ENCODE measurements at regions not wholly inside any gene's neighbourhood (a gene's known extent, or its start where the extent isn't known, plus 50 kb on each side); places are given as distances from the start of the nearest gene placed in this dataset.

GRCh38 chr2:55743583-55743982 lies 49.9 kb upstream of the PNPT1 start:
- no peak for TF ChIP-seq ZNF776 (tag by site-specific recombination; IDR thresholded peaks at IDR 0.05; ENCODE audit: borderline replicate concordance)
- no peak for TF ChIP-seq ZNF18 (tag by site-specific recombination; IDR thresholded peaks at IDR 0.05)
- no peak for TF ChIP-seq ZNF146 (tag by site-specific recombination; IDR thresholded peaks at IDR 0.05)
- TF ChIP-seq ZNF391 (tag by site-specific recombination; IDR thresholded peaks at IDR 0.05; ENCODE audit: borderline replicate concordance, low read depth), result no peak
- no peak for TF ChIP-seq ZEB2 (tag by site-specific recombination; IDR thresholded peaks at IDR 0.05)
- Histone ChIP-seq H3K27ac (ENCODE audit: extremely low read depth, low read depth, low read length) (no peak overlapping the region), H3K9me3 (ENCODE audit: control insufficient read depth, insufficient read depth, low read depth, low read length) (no peaks in the 10 kb centered on the region), H3K36me3 (ENCODE audit: control insufficient read depth in 2 of 2, insufficient read depth in 1 of 2, low read length in 2 of 2) (no peaks in the 10 kb centered on the region), H3K4me1 (ENCODE audit: control insufficient read depth, insufficient read depth, low read length) (no peaks in the 10 kb centered on the region), H3K4me3 (ENCODE audit: low read depth, low read length) (no peak overlapping the region)
- ChIA-PET POLR2A (no interaction called here), CTCF (no interaction called here)

Data from HEK293 (cell line).